HCEC 1CT (cell line): ENCODE measurements at regions not wholly inside any gene's neighbourhood (a gene's known extent, or its start where the extent isn't known, plus 50 kb on each side); places are given as distances from the start of the nearest gene placed in this dataset.
"Not testable (repeated sequence)": the region's sequence is repeated elsewhere in the genome, so short reads cannot be mapped to it uniquely, and the experiment has no call there.

Source experiments
- DNase-seq: peaks from one replicate; pipeline ENCODE4 v3.0.0-alpha.2; 2017

DNA sequence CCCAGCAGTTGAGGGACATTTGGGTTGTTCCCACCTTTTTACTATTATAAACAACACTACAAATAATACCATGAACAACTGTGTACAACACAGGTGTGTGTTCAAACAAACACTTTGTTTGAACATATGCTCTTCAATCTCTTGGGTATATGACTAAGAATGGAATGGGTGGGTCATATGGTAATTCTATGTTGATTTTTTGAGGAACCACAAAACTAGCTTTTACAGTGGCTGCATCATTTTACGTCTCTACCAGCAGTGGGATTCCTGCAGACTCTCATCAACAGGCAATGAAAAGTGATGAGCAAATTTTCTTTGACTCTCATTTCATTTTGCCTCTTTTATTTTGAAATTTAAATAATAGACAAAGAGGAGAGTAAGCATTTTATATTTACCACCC lies 116.9 kb upstream of the KLF14 start:
- no peak for DNase-seq

DNA sequence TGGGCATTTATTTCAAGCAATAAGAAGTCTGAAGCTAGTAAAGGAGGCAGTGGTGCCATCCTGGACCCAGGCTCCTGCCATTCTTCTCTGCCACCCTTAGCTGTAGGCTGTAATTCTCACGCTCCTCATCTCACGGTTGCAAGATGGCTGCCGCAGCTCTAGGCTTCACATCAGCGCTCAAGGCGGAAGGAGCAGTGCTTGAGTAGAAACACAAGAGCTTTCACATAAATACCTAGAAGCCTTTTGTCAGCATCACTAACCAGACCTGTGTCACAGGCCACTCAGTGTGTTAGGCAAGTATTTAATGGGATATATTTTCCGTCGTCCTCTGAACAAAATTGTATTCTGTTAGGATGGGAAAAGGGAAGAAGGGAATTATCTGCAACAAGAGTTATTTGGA lies 118.9 kb upstream of the KLF14 start:
- DNase-seq, result no peak

GRCh38 chr7:130853503-130854279 lies 119.7 kb upstream of the KLF14 start:
- peak; percentile 94 for DNase-seq

- no peak for DNase-seq
These were observed 120.5 kb upstream of the KLF14 start for GRCh38 chr7:130854481-130854880.

- no peak for DNase-seq
These were observed 122.9 kb upstream of the KLF14 start for GRCh38 chr7:130856866-130857265.

DNA sequence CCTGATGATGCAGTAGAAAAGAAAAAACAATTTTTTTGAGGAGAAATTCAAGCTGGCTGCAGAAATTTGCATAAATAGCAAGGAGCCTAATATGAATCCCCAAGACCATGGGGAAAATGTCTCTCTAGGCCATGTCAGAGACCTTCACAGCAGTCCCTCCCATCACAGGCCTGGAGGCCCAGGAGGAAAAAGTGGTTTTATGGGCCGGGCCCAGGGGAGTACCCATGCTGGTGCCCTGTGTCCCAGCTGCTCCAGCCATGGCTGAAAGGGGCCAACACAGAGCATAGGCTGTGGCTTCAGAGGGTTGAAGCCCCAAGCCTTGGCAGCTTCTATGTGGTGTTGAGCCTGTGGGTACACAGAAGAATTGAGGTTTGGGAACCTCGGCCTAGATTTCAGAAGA lies 126.8 kb upstream of the KLF14 start:
- not testable (repeated sequence) for DNase-seq

GRCh38 chr7:130865408-130866236 lies 131.6 kb upstream of the KLF14 start:
- peak; percentile 15 for DNase-seq

GRCh38 chr7:130867039-130867438 lies 133.0 kb upstream of the KLF14 start:
- DNase-seq, result peak; percentile 10

DNA sequence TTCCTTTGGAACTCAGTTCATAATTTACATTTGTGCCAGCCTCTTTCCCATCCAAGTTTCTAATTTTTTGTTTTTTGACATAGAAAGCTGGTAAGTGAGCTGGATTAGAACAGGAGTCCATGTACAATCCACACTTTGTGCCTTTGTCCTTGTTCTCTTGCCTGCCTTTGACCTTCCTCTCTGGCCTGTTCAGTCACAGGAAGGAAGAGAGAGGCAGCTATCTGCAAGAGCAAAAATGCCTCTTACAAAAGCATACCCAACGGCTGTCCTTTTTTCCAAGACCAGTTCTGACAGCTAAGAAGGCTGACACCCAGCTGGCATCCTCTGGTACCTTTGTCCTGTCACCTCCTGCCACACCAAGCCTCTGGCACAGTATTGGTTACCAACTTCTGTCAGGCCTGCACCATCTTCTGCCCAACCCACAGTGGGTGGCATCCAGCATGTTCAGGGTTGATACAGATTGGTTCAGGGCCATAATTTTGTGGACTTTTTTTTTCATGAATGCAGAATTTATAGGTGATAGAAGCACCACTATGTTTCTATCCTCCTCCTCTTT lies 133.7 kb upstream of the KLF14 start:
- peak; percentile 2 for DNase-seq

- no peak for DNase-seq
These were observed 134.1 kb upstream of the KLF14 start for GRCh38 chr7:130868139-130868538.

- DNase-seq, result peak; percentile 0
These were observed 135.9 kb upstream of the KLF14 start for GRCh38 chr7:130869918-130870317.

- peak; percentile 6 for DNase-seq
These were observed 138.3 kb upstream of the KLF14 start for GRCh38 chr7:130872341-130872740.

GRCh38 chr7:130872756-130873448 lies 138.9 kb upstream of the KLF14 start:
- DNase-seq, result peak; percentile 52

- DNase-seq, result peak; percentile 7
These were observed 140.3 kb upstream of the KLF14 start for GRCh38 chr7:130874071-130874915.

GRCh38 chr7:130875265-130875741 lies 141.3 kb upstream of the KLF14 start:
- DNase-seq, result peak; percentile 35

DNA sequence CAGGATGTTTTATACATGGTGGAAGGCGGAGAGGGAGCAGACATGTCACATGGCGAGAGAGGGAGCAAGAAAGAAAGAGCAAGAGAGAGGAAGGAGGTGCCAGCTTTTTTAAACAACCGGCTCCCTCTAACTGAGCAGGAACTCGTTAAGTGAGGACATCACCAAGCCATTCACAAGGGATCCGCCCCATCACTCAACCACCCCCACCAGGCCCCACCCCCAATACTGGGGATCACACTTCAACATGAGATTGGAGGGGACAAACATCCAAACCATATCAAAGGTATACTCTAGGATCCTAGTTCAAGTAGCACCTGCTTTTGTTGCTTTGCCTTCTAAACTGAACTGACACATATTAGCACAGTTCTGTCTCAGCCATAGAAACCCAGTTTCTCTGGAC lies 141.9 kb upstream of the KLF14 start:
- no peak for DNase-seq

GRCh38 chr7:130877236-130877990 lies 143.4 kb upstream of the KLF14 start:
- DNase-seq, result no peak

GRCh38 chr7:130877991-130878305 lies 143.9 kb upstream of the KLF14 start:
- no peak for DNase-seq

- peak; percentile 34 for DNase-seq
These were observed 144.8 kb upstream of the KLF14 start for GRCh38 chr7:130878785-130879184.

GRCh38 chr7:130879191-130879590 lies 145.2 kb upstream of the KLF14 start:
- peak; percentile 33 for DNase-seq

GRCh38 chr7:130880668-130881067 lies 146.7 kb upstream of the KLF14 start:
- peak; percentile 34 for DNase-seq
